ENCODE measurements at regions not wholly inside any gene's neighbourhood (a gene's known extent, or its start where the extent isn't known, plus 50 kb on each side); places are given as distances from the start of the nearest gene placed in this dataset.

DNA sequence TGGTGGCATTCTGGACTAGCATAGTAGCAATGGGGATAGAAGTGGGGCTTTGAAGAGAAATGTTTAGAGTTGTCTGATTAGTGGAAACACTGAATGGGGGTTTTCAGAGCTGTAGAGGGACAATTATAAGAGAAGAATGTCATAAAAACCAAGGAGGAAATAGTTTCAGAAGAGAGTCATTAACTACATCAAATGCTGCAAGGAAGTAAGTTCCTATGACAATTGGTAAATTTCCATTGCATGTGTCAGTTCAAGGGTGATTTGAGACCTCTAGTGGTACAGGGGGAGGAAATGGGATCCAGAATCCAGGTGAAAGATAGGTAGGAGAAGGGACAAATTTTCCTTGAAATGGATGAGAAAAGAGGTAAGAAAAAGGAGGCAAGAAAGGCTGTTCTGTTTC lies 68.3 kb upstream of the TBC1D5 start:
- Mint-ChIP-seq H3K9me3 (no peaks in the 10 kb centered on the region), H3K27ac (no peak overlapping the region), H3K4me3 (no peak overlapping the region), H3K4me1 (no peaks in the 10 kb centered on the region), H3K36me3 (ENCODE audit: low read depth) (no peaks in the 10 kb centered on the region), H3K27me3 (peaks cover 2% of the 10 kb centered on the region)
- ChIA-PET POLR2A (no interaction called here), CTCF (interaction anchor here (1.0 to 1.6 kb wide), 3 partner anchors 9 to 166 kb away, joined by 3 to 6 read pairs (median 5); no protein-coding TSS in a partner anchor)
- intact Hi-C loops (cut with micrococcal nuclease) = no loop called here
- no peak for DNase-seq
- TF ChIP-seq, protein P1, sequence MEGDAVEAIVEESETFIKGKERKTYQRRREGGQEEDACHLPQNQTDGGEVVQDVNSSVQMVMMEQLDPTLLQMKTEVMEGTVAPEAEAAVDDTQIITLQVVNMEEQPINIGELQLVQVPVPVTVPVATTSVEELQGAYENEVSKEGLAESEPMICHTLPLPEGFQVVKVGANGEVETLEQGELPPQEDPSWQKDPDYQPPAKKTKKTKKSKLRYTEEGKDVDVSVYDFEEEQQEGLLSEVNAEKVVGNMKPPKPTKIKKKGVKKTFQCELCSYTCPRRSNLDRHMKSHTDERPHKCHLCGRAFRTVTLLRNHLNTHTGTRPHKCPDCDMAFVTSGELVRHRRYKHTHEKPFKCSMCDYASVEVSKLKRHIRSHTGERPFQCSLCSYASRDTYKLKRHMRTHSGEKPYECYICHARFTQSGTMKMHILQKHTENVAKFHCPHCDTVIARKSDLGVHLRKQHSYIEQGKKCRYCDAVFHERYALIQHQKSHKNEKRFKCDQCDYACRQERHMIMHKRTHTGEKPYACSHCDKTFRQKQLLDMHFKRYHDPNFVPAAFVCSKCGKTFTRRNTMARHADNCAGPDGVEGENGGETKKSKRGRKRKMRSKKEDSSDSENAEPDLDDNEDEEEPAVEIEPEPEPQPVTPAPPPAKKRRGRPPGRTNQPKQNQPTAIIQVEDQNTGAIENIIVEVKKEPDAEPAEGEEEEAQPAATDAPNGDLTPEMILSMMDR (IDR thresholded peaks at IDR 0.05) = no peak
- ATAC-seq (ENCODE audit: low read depth) = no peak

DNA sequence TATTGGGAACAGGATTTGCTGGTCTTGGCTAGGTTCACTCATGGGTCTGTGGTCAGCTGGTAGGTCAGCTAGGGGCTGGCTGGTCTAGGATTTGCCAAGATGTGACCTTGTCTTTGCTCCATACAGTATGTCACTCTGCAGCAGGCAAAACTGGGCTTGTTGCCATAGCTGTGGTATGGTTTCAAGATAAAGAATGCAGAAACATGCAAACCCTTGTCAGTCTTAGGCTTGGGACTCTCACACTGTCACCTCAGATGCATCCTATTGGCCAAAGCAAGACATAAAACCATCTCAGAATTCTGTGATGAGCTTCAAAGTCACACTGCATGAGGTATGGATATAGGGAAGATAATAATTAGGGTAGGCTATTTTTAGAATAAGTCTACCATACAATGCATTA lies 66.6 kb upstream of the TBC1D5 start:
- H3K4me1 Mint-ChIP-seq = no peaks in the 10 kb centered on the region
- intact Hi-C loops (cut with micrococcal nuclease) = no loop called here
- ATAC-seq (ENCODE audit: low read depth) (no peak), DNase-seq (no peak)
- ChIA-PET POLR2A (no interaction called here), CTCF (no interaction called here)
- TF ChIP-seq, protein P1 (IDR thresholded peaks at IDR 0.05) = no peak
- H3K9me3 Mint-ChIP-seq = no peaks in the 10 kb centered on the region
- no peak overlapping the region for H3K4me3 Mint-ChIP-seq
- H3K27me3 Mint-ChIP-seq = peaks cover 2% of the 10 kb centered on the region
- H3K27ac Mint-ChIP-seq = no peak overlapping the region
- no peaks in the 10 kb centered on the region for H3K36me3 Mint-ChIP-seq (ENCODE audit: low read depth)

DNA sequence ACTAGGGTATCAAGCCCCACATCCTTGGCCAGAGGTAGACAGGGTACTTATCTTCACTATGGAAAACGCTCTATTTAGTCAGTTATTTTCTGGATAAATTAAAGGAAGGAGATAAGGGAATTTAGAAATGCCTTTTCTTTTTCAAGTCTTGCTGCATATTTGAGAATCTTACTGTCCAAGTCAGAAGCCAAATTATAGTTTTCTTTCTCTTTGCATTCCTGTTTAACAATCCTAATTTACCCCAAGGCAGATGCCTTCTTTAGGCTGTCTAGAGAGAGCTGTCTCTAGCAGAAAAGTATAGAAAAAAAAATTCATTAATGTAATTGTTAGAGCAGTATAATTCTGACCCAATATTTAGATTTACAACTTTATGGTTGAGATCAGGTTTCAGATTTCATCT lies 64.4 kb upstream of the TBC1D5 start:
- TF ChIP-seq, protein P1 (IDR thresholded peaks at IDR 0.05) = no peak
- Mint-ChIP-seq H3K27me3 (peaks cover 2% of the 10 kb centered on the region), H3K27ac (no peak overlapping the region), H3K4me3 (no peak overlapping the region), H3K9me3 (no peaks in the 10 kb centered on the region), H3K36me3 (ENCODE audit: low read depth) (no peaks in the 10 kb centered on the region), H3K4me1 (peaks cover 10% of the 10 kb centered on the region)
- no peak for ATAC-seq (ENCODE audit: low read depth)
- ChIA-PET POLR2A (no interaction called here), CTCF (interaction anchor here (0.9 kb wide), 1 partner anchor 162 kb away, joined by 3 read pairs; no protein-coding TSS in a partner anchor)
- no peak for DNase-seq
- intact Hi-C loops (cut with micrococcal nuclease) = no loop called here

DNA sequence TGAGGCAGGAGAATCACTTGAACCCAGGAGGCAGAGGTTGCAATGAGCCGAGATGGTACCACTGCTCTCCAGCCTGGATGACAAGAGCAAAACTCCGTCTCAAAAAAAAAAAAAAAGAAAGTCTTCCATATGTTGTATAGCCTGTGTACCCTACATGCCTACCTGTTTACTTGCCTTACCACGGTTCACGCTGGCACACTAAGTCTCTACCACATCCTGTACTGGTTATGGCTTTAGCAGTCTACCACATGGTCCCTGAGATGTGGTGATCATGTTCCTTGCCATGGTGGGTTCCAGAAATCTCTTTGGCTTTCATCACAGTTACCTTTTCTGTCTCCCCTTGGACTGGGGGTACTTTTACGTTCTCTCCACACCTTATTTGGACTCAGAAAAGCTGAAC lies 63.8 kb upstream of the TBC1D5 start:
- Mint-ChIP-seq H3K4me1 (peaks cover 10% of the 10 kb centered on the region), H3K4me3 (no peak overlapping the region), H3K9me3 (no peaks in the 10 kb centered on the region), H3K36me3 (ENCODE audit: low read depth) (no peaks in the 10 kb centered on the region), H3K27me3 (peaks cover 2% of the 10 kb centered on the region), H3K27ac (no peak overlapping the region)
- no peak for DNase-seq
- TF ChIP-seq, protein P1 (IDR thresholded peaks at IDR 0.05) = no peak
- ChIA-PET POLR2A (no interaction called here), CTCF (interaction anchor here (0.9 to 1.3 kb wide), 2 partner anchors 161 kb away, joined by 3 to 5 read pairs; no protein-coding TSS in a partner anchor)
- intact Hi-C loops (cut with micrococcal nuclease) = no loop called here
- no peak for ATAC-seq (ENCODE audit: low read depth)

DNA sequence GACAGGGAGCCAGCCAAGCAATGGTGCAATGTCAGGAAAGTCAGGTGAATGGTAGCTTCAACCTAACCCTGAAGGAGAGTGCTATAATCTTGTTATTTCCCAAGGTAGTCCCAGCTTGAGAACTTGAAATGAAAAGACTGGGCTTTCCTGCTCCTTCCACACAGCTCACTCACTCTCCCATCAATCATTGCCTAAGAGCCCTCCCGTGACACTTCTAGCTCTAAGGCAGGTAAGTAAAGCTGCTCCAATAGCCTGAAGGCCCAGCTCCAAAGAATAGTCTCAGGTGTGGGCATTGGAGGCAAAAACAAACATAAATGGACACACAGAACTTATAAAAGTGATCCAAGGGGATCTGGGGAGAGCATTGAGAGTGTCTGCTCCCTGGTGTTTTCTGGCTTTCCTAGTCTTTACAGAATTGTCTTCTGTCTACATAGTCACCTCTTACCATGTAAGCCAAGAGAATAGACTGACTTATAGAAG lies 63.1 kb upstream of the TBC1D5 start:
- CTCF ChIA-PET = interaction anchor here (1.3 kb wide), 1 partner anchor 160 kb away, joined by 5 read pairs; no protein-coding TSS in a partner anchor
- no peaks in the 10 kb centered on the region for H3K9me3 Mint-ChIP-seq

More for the DNA sequence above, 63.1 kb upstream of the TBC1D5 start:
- ATAC-seq (ENCODE audit: low read depth) = no peak
- Mint-ChIP-seq H3K27ac (no peak overlapping the region), H3K36me3 (ENCODE audit: low read depth) (no peaks in the 10 kb centered on the region), H3K4me3 (no peak overlapping the region), H3K4me1 (peaks cover 10% of the 10 kb centered on the region), H3K27me3 (peaks cover 2% of the 10 kb centered on the region)
- intact Hi-C loops (cut with micrococcal nuclease) = no loop called here
- DNase-seq = no peak
- POLR2A ChIA-PET = no interaction called here
- TF ChIP-seq, protein P1 (IDR thresholded peaks at IDR 0.05) = no peak
